ENCODE measurements at regions not wholly inside any gene's neighbourhood (a gene's known extent, or its start where the extent isn't known, plus 50 kb on each side); places are given as distances from the start of the nearest gene placed in this dataset.

DNA sequence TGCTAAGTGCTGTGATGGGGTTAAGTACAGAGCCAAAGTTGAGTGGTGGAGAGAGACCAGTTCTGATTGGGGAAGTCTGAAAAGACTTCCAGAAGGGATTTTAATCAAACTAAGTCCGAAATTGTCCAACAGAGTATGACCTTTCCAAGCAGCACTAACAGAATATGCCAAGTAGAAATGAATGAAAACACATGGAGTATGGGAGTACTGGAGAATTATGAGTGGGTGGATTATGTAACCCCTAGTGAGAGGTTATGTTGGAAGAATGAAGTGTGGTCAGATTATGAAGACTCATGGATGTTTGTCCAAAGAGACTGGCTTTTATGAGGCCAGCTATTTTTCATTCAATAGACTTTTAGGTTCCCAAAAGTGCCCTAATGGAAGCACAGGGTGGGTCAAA, 94.0 kb upstream of the PLEKHA5 start:
- Histone ChIP-seq H3K9ac (ENCODE audit: low read depth, low read length) (no peak overlapping the region), H3K4me1 (ENCODE audit: insufficient read depth, low read length) (no peaks in the 10 kb centered on the region), H3K36me3 (ENCODE audit: insufficient read depth, low read length) (no peaks in the 10 kb centered on the region), H3K9me3 (ENCODE audit: control insufficient read depth, insufficient read depth, low read length) (peaks cover 14% of the 10 kb centered on the region)

DNA sequence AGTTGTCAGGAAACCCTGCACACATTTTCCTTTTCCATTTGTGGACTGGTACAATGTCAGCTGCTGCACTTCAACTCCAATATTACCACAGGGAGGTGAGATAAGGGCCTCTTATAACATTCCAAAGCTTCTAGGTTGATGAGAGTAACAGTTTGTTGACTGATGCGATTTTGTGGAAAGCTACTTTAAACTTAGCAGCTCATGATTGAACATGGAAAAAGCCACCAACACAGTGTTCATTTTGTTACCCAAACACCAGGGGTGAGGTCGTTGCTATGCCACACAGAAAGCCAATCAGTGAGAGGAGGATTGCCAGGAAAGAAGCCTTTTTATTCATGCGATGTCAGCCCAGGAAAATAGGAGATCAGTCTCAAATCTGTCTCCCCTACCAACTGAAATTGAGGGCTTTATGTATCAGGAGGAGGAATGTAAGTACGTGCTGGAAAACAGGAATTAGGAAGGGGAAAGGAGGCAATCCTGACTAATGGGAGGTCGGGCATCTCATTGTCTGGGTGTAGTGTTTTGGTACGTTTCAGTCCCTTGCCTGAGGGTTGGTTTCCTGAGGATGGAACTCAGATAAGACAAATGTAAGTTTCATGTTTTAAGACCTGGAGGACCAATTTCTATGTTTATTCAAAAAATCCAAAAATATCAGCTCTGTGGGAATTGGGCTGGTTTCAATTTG, 92.7 kb upstream of the PLEKHA5 start:
- H3K9me3 ChIP-seq (ENCODE audit: control insufficient read depth, insufficient read depth, low read length): peaks cover 6% of the 10 kb centered on the region
- no peaks in the 10 kb centered on the region for H3K36me3 ChIP-seq (ENCODE audit: insufficient read depth, low read length)
- H3K4me1 ChIP-seq (ENCODE audit: insufficient read depth, low read length): no peaks in the 10 kb centered on the region
- no peak overlapping the region for H3K9ac ChIP-seq (ENCODE audit: low read depth, low read length)

DNA sequence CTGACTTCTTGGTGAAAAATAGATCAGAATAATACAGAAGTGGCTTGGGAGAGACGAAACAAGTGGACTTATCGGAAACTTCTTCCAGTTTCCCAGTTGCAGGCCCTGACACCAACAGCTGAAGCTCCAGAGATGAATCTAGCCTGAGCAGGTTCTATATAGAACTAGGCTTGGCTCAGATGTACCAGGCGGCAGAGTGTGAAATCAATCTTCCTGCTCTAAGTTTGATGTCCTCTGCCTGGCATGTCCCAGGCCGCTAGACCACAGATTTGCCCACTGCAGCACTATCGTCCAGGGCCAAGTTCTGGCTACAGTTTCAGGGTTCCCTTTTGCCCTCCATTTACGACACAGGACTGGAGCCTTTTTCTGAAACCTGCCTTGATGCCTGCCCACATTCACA, 91.3 kb upstream of the PLEKHA5 start:
- no peak overlapping the region for H3K9ac ChIP-seq (ENCODE audit: low read depth, low read length)

GRCh38 chr12:19039515-19039914, 90.0 kb upstream of the PLEKHA5 start:
- H3K4me1 ChIP-seq (ENCODE audit: insufficient read depth, low read length): no peaks in the 10 kb centered on the region
- H3K9me3 ChIP-seq (ENCODE audit: control insufficient read depth, insufficient read depth, low read length): no peaks in the 10 kb centered on the region
- H3K9ac ChIP-seq (ENCODE audit: low read depth, low read length): no peak overlapping the region
- H3K36me3 ChIP-seq (ENCODE audit: insufficient read depth, low read length): no peaks in the 10 kb centered on the region

More for the DNA sequence above, 91.3 kb upstream of the PLEKHA5 start:
- no peaks in the 10 kb centered on the region for H3K4me1 ChIP-seq (ENCODE audit: insufficient read depth, low read length)
- H3K36me3 ChIP-seq (ENCODE audit: insufficient read depth, low read length): no peaks in the 10 kb centered on the region
- no peaks in the 10 kb centered on the region; the same call in 1 of the 2 replicates for H3K9me3 ChIP-seq (ENCODE audit: control insufficient read depth, insufficient read depth, low read length)

DNA sequence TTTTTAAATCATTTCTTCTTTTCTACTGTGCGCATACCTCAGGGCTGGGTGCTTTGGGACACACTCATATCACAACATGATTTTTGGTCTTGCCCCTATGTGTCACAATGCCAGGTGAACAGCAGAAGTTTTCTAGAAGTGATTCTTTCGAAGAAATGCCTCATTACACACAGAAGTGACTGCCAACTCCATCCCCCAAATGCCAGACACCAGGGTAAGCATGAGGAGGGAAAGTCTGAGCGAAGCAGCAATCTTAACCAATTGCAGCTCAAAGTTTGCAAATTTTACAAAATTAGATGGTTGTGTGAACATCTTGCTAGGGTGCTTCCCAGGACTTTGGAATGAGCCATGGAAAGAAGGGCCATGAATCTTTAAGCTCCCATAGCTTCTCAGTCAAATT, 87.3 kb upstream of the PLEKHA5 start:
- Histone ChIP-seq H3K9ac (ENCODE audit: low read depth, low read length) (no peak overlapping the region), H3K9me3 (ENCODE audit: control insufficient read depth, insufficient read depth, low read length) (no peaks in the 10 kb centered on the region), H3K36me3 (ENCODE audit: insufficient read depth, low read length) (no peaks in the 10 kb centered on the region), H3K4me1 (ENCODE audit: insufficient read depth, low read length) (no peaks in the 10 kb centered on the region)

DNA sequence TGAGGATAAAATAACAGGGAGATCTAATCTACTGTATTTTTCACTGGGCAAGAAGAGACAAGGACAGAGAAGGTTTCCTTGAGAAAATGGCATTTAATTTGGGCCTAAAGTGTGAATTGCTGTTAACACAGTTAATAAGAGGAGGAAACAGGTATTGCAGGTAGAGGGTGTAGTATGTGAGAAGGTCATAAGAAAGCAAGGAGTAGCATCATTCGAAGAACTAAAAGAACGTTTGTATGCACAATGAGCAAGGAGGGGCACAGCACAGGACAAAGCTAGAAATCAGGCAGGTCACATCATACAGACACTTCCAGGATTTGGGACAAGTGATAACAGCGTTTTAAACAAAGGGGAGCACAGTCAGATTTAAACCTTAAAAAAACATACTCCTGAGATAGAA, 85.1 kb upstream of the PLEKHA5 start:
- Histone ChIP-seq H3K9ac (ENCODE audit: low read depth, low read length) (no peak overlapping the region), H3K9me3 (ENCODE audit: control insufficient read depth, insufficient read depth, low read length) (no peaks in the 10 kb centered on the region), H3K36me3 (ENCODE audit: insufficient read depth, low read length) (no peaks in the 10 kb centered on the region), H3K4me1 (ENCODE audit: insufficient read depth, low read length) (no peaks in the 10 kb centered on the region)

DNA sequence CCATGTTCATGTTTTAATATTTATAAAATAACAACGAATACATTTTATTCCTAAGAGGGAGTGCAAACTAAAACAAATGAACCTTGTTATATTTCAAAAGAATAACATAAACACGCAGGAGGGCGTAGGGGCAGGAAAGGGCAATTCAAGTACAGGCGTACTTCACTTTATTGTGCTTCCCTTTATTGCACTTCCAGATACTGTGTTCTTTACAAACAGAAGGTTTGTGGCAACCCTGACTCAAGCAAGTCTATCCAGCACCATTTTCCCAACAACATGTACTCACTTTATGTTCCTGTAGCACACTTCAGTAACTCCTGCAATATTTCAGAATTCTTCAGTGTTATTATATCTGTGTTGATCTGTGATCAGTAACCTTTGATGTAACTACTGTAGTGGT, 84.6 kb upstream of the PLEKHA5 start:
- Histone ChIP-seq H3K36me3 (ENCODE audit: insufficient read depth, low read length) (no peaks in the 10 kb centered on the region), H3K9ac (ENCODE audit: low read depth, low read length) (no peak overlapping the region), H3K9me3 (ENCODE audit: control insufficient read depth, insufficient read depth, low read length) (no peaks in the 10 kb centered on the region), H3K4me1 (ENCODE audit: insufficient read depth, low read length) (no peaks in the 10 kb centered on the region)

GRCh38 chr12:19045426-19045825, 84.1 kb upstream of the PLEKHA5 start:
- H3K4me1 ChIP-seq (ENCODE audit: insufficient read depth, low read length): no peaks in the 10 kb centered on the region
- H3K9ac ChIP-seq (ENCODE audit: low read depth, low read length): no peak overlapping the region
- H3K36me3 ChIP-seq (ENCODE audit: insufficient read depth, low read length): no peaks in the 10 kb centered on the region
- no peaks in the 10 kb centered on the region for H3K9me3 ChIP-seq (ENCODE audit: control insufficient read depth, insufficient read depth, low read length)

- no peaks in the 10 kb centered on the region for H3K36me3 ChIP-seq (ENCODE audit: insufficient read depth, low read length)
Measured at GRCh38 chr12:19048943-19049342, 80.6 kb upstream of the PLEKHA5 start.

GRCh38 chr12:19052689-19053088, 76.8 kb upstream of the PLEKHA5 start:
- no peaks in the 10 kb centered on the region for H3K9me3 ChIP-seq (ENCODE audit: control insufficient read depth, insufficient read depth, low read length)
- no peaks in the 10 kb centered on the region for H3K36me3 ChIP-seq (ENCODE audit: insufficient read depth, low read length)
- no peak overlapping the region for H3K9ac ChIP-seq (ENCODE audit: low read depth, low read length)
- H3K4me1 ChIP-seq (ENCODE audit: insufficient read depth, low read length): peaks cover 13% of the 10 kb centered on the region; the same call in 1 of the 2 replicates

More at GRCh38 chr12:19048943-19049342, 80.6 kb upstream of the PLEKHA5 start:
- Histone ChIP-seq H3K9me3 (ENCODE audit: control insufficient read depth, insufficient read depth, low read length) (no peaks in the 10 kb centered on the region), H3K9ac (ENCODE audit: low read depth, low read length) (no peak overlapping the region), H3K4me1 (ENCODE audit: insufficient read depth, low read length) (peaks cover 10% of the 10 kb centered on the region; the same call in 1 of the 2 replicates)

GRCh38 chr12:19053218-19053617, 76.3 kb upstream of the PLEKHA5 start:
- H3K36me3 ChIP-seq (ENCODE audit: insufficient read depth, low read length): no peaks in the 10 kb centered on the region

DNA sequence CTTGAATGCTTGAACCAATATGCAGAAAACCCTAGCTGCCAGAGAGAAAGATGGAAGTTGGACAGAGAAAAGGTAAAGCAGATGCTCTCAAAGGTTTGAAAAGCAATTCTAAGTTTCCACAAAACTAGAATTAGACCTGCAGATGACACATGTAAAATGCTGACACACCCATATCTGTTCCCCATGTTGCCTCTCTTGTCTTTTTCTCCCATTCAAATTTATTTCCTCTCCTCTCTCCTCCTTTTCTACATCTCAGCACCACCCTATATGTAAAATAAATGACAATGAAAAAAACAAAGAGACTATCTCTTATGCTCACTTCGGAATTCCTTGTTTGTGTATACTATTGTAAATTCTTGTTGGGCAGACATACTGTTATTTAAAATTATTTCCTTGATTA, 75.5 kb upstream of the PLEKHA5 start:
- Histone ChIP-seq H3K9me3 (ENCODE audit: control insufficient read depth, insufficient read depth, low read length) (no peaks in the 10 kb centered on the region), H3K36me3 (ENCODE audit: insufficient read depth, low read length) (no peaks in the 10 kb centered on the region), H3K4me1 (ENCODE audit: insufficient read depth, low read length) (peaks cover 13% of the 10 kb centered on the region; the same call in 1 of the 2 replicates), H3K9ac (ENCODE audit: low read depth, low read length) (no peak overlapping the region)

More at GRCh38 chr12:19053218-19053617, 76.3 kb upstream of the PLEKHA5 start:
- H3K4me1 ChIP-seq (ENCODE audit: insufficient read depth, low read length): peaks cover 13% of the 10 kb centered on the region; the same call in 1 of the 2 replicates
- H3K9me3 ChIP-seq (ENCODE audit: control insufficient read depth, insufficient read depth, low read length): no peaks in the 10 kb centered on the region
- no peak overlapping the region for H3K9ac ChIP-seq (ENCODE audit: low read depth, low read length)

DNA sequence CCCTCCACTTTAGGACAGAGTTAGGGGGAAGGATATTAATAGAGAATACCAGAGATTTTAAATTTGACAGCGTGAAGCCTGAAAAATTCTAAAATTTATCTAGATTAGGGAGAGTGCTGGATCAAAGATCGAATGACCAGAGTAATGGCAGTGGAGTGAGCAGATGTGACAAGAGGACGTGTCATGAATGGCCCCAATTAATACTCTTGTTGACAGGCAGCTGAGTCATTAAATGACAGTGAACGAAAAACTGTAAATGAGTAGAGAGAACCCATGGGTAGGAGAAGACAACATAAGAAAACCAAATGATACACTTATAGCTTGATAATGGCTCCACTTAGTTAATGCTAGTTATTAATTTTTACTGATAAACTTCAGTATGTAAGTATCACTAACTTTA, 73.9 kb upstream of the PLEKHA5 start:
- Histone ChIP-seq H3K36me3 (ENCODE audit: insufficient read depth, low read length) (no peaks in the 10 kb centered on the region), H3K4me1 (ENCODE audit: insufficient read depth, low read length) (peaks cover 13% of the 10 kb centered on the region; the same call in 1 of the 2 replicates), H3K9me3 (ENCODE audit: control insufficient read depth, insufficient read depth, low read length) (no peaks in the 10 kb centered on the region), H3K9ac (ENCODE audit: low read depth, low read length) (no peak overlapping the region)

GRCh38 chr12:19058235-19059021, 71.1 kb upstream of the PLEKHA5 start:
- Histone ChIP-seq H3K9ac (ENCODE audit: low read depth, low read length) (no peak overlapping the region), H3K36me3 (ENCODE audit: insufficient read depth, low read length) (no peaks in the 10 kb centered on the region), H3K9me3 (ENCODE audit: control insufficient read depth, insufficient read depth, low read length) (no peaks in the 10 kb centered on the region), H3K4me1 (ENCODE audit: insufficient read depth, low read length) (peaks cover 8% of the 10 kb centered on the region; the same call in 1 of the 2 replicates)

- no peaks in the 10 kb centered on the region for H3K9me3 ChIP-seq (ENCODE audit: control insufficient read depth, insufficient read depth, low read length)
- H3K4me1 ChIP-seq (ENCODE audit: insufficient read depth, low read length): peaks cover 25% of the 10 kb centered on the region
- no peak overlapping the region for H3K9ac ChIP-seq (ENCODE audit: low read depth, low read length)
- no peaks in the 10 kb centered on the region for H3K36me3 ChIP-seq (ENCODE audit: insufficient read depth, low read length)
Measured at GRCh38 chr12:19064713-19065112, 64.8 kb upstream of the PLEKHA5 start.
